ENCODE measurements at regions not wholly inside any gene's neighbourhood (a gene's known extent, or its start where the extent isn't known, plus 50 kb on each side); places are given as distances from the start of the nearest gene placed in this dataset.

- no peak for DNase-seq
Measured at GRCh38 chr13:48181482-48182145, 51.4 kb upstream of the ITM2B start.

- DNase-seq: no peak
Measured at GRCh38 chr13:48178126-48178525, 54.9 kb upstream of the ITM2B start.

- DNase-seq: no peak
Measured at GRCh38 chr13:48176781-48177180, 56.2 kb upstream of the ITM2B start.

- DNase-seq: no peak
Measured at GRCh38 chr13:48175185-48175584, 57.8 kb upstream of the ITM2B start.

GRCh38 chr13:48167866-48168265, 65.1 kb upstream of the ITM2B start:
- DNase-seq: no peak

- no peak for DNase-seq
Measured at GRCh38 chr13:48165727-48166126, 67.3 kb upstream of the ITM2B start.

- DNase-seq: no peak
Measured at GRCh38 chr13:48165063-48165462, 67.9 kb upstream of the ITM2B start.

GRCh38 chr13:48163061-48163460, 68.2 kb upstream of the MED4 start:
- DNase-seq: no peak

GRCh38 chr13:48162217-48162616, 67.3 kb upstream of the MED4 start:
- DNase-seq: peak; percentile 39

- DNase-seq: peak; percentile 84
Measured at GRCh38 chr13:48161530-48162179, 66.8 kb upstream of the MED4 start.

GRCh38 chr13:48160606-48161278, 65.8 kb upstream of the MED4 start:
- no peak for DNase-seq

GRCh38 chr13:48159826-48160225, 64.9 kb upstream of the MED4 start:
- no peak for DNase-seq

- no peak for DNase-seq
Measured at GRCh38 chr13:48159401-48159800, 64.5 kb upstream of the MED4 start.

GRCh38 chr13:48158915-48159314, 64.0 kb upstream of the MED4 start:
- no peak for DNase-seq

GRCh38 chr13:48158290-48158689, 63.4 kb upstream of the MED4 start:
- DNase-seq: no peak

- peak; percentile 35 for DNase-seq
Measured at GRCh38 chr13:48156466-48156865, 61.6 kb upstream of the MED4 start.

GRCh38 chr13:48155848-48156247, 60.9 kb upstream of the MED4 start:
- DNase-seq: peak; percentile 75

GRCh38 chr13:48154671-48155070, 59.8 kb upstream of the MED4 start:
- no peak for DNase-seq

GRCh38 chr13:48153186-48153585, 58.3 kb upstream of the MED4 start:
- no peak for DNase-seq

GRCh38 chr13:48151363-48152161, 56.7 kb upstream of the MED4 start:
- peak; percentile 76 for DNase-seq

- peak; percentile 30 for DNase-seq
Measured at GRCh38 chr13:48148454-48148853, 53.5 kb upstream of the MED4 start.

- no peak for DNase-seq
Measured at GRCh38 chr13:48146636-48147035, 51.7 kb upstream of the MED4 start.

- DNase-seq: no peak
Measured at GRCh38 chr13:48146122-48146521, 51.2 kb upstream of the MED4 start.
